ENCODE measurements at regions not wholly inside any gene's neighbourhood (a gene's known extent, or its start where the extent isn't known, plus 50 kb on each side); places are given as distances from the start of the nearest gene placed in this dataset.

GRCh38 chr2:59196491-59196890 lies 955.4 kb upstream of the FANCL start:
- no peak for TF ChIP-seq CEBPB (IDR thresholded peaks at IDR 0.05)
- no peak for TF ChIP-seq ELK1 (IDR thresholded peaks at IDR 0.05; ENCODE audit: low read depth, low read length)
- no peak for TF ChIP-seq POLR2A (IDR thresholded peaks at IDR 0.05; ENCODE audit: low read length)
- no peak for TF ChIP-seq CTCF (IDR thresholded peaks at IDR 0.05)
- no peak for TF ChIP-seq CHD2 (IDR thresholded peaks at IDR 0.05; ENCODE audit: low read length, partially characterized antibody)
- no peak for TF ChIP-seq HMGXB4 (CRISPR knock-in tag; IDR thresholded peaks at IDR 0.05; ENCODE audit: borderline replicate concordance)
- no peak for TF ChIP-seq KDM1A (IDR thresholded peaks at IDR 0.05; ENCODE audit: low read depth)
- no peak for TF ChIP-seq RARB (CRISPR knock-in tag; IDR thresholded peaks at IDR 0.05)
- TF ChIP-seq MAX (IDR thresholded peaks at IDR 0.05), result no peak

Data from A549 (cell line).